Sigmoid colon (tissue), 3 donors: ENCODE measurements at regions not wholly inside any gene's neighbourhood (a gene's known extent, or its start where the extent isn't known, plus 50 kb on each side); places are given as distances from the start of the nearest gene placed in this dataset.

ENCODE experiments used
- CTCF ChIP-seq, 4 experiments: fragments of 450-650 bp in 3 of 4; fragments of 200-600 bp in 1 of 4; IDR thresholded peaks; one replicate each; pipeline ENCODE4 v1.5.1; 2016 to 2019; ENCODE audit warnings: antibody characterized with exemption in 4 of 4, mild to moderate bottlenecking in 3 of 4, moderate library complexity in 2 of 4
- POLR2A ChIP-seq, 2 donors: fragments of 450-650 bp; IDR thresholded peaks; one replicate each; pipeline ENCODE4 v1.6.1; 2016; ENCODE audit warnings: antibody characterized with exemption in 2 of 2, mild to moderate bottlenecking in 2 of 2, moderate library complexity in 2 of 2

- TF ChIP-seq CTCF (IDR thresholded peaks at IDR 0.05) (no peak), POLR2A (IDR thresholded peaks at IDR 0.05) (no peak)
These were observed 701.7 kb upstream of the TMEM132C start for GRCh38 chr12:127565241-127565640.
